Trophoblast cell (in vitro differentiated cells and primary cell): ENCODE measurements at regions not wholly inside any gene's neighbourhood (a gene's known extent, or its start where the extent isn't known, plus 50 kb on each side); places are given as distances from the start of the nearest gene placed in this dataset.

Experiments used
- DNase-seq, 2 donors: peaks; one replicate each; pipeline ENCODE4 v3.0.0-alpha.2; 2016
- H2AFZ ChIP-seq: 2 replicates; pipeline ENCODE4 v1.6.1; 2013; ENCODE audit warnings: low read length, moderate library complexity, mild to moderate bottlenecking; ENCODE audit not compliant: insufficient read depth, poor library complexity
- H2AK5ac ChIP-seq: 2 replicates; pipeline ENCODE4 v1.6.1; 2013; ENCODE audit warnings: mild to moderate bottlenecking, low read length
- H2BK120ac ChIP-seq: 2 replicates; pipeline ENCODE4 v1.6.1; 2013; ENCODE audit warnings: low read length, mild to moderate bottlenecking, moderate library complexity; ENCODE audit not compliant: insufficient read depth, poor library complexity
- H2BK12ac ChIP-seq: 2 replicates; pipeline ENCODE4 v1.6.1; 2013; ENCODE audit warnings: mild to moderate bottlenecking, low read length, moderate library complexity
- H2BK5ac ChIP-seq: 2 replicates; pipeline ENCODE4 v1.6.1; 2013; ENCODE audit warnings: low read length, low read depth, moderate library complexity, mild to moderate bottlenecking; ENCODE audit not compliant: poor library complexity
- H3K14ac ChIP-seq: 2 replicates; pipeline ENCODE4 v1.6.1; 2013; ENCODE audit warnings: mild to moderate bottlenecking, low read length
- H3K18ac ChIP-seq: 2 replicates; pipeline ENCODE4 v1.6.1; 2013; ENCODE audit warnings: mild to moderate bottlenecking, low read length
- H3K23ac ChIP-seq: 2 replicates; pipeline ENCODE4 v1.6.1; 2013; ENCODE audit warnings: low read length
- H3K27ac ChIP-seq: 2 replicates; pipeline ENCODE4 v1.5.1; 2013; ENCODE audit warnings: low read depth, mild to moderate bottlenecking, inconsistent platforms, low read length, moderate library complexity
- H3K27me3 ChIP-seq: 2 replicates; pipeline ENCODE4 v1.6.1; 2013; ENCODE audit warnings: inconsistent platforms, mild to moderate bottlenecking, low read length, moderate library complexity; ENCODE audit not compliant: insufficient read depth
- H3K36me3 ChIP-seq, 2 experiments: 1 replicate in 1 of 2; 2 replicates in 1 of 2; pipeline ENCODE4 v1.6.1; 2013; ENCODE audit warnings: low read length in 2 of 2, mild to moderate bottlenecking in 2 of 2, moderate library complexity in 1 of 2; ENCODE audit not compliant: insufficient read depth in 2 of 2, control insufficient read depth in 1 of 2
- H3K4ac ChIP-seq: 2 replicates; pipeline ENCODE4 v1.6.1; 2013; ENCODE audit warnings: low read depth, mild to moderate bottlenecking, low read length, moderate library complexity
- H3K4me1 ChIP-seq, 2 experiments: 1 replicate in 1 of 2; 2 replicates in 1 of 2; pipeline ENCODE4 v1.6.1; 2013; ENCODE audit warnings: low read length in 2 of 2, mild to moderate bottlenecking in 2 of 2, moderate library complexity in 1 of 2; ENCODE audit not compliant: insufficient read depth in 2 of 2, control insufficient read depth in 1 of 2
- H3K4me2 ChIP-seq: 2 replicates; pipeline ENCODE4 v1.6.1; 2013; ENCODE audit warnings: inconsistent platforms, mild to moderate bottlenecking, low read length, moderate library complexity
- H3K4me3 ChIP-seq: 2 replicates; pipeline ENCODE4 v1.5.1; 2013; ENCODE audit warnings: mild to moderate bottlenecking, low read depth, low read length, inconsistent platforms
- H3K79me1 ChIP-seq: one replicate; pipeline ENCODE4 v1.6.1; 2013; ENCODE audit warnings: low read length
- H3K79me2 ChIP-seq: 2 replicates; pipeline ENCODE4 v1.6.1; 2013; ENCODE audit warnings: low read length, mild to moderate bottlenecking; ENCODE audit not compliant: control insufficient read depth, insufficient read depth, poor library complexity
- H3K9ac ChIP-seq: 2 replicates; pipeline ENCODE4 v1.6.1; 2013; ENCODE audit warnings: mild to moderate bottlenecking, low read length
- H3K9me3 ChIP-seq: 2 replicates; pipeline ENCODE4 v1.6.1; 2013; ENCODE audit warnings: low read depth, mild to moderate bottlenecking, control low read depth, inconsistent platforms, low read length; ENCODE audit not compliant: insufficient read depth
- H4K12ac ChIP-seq: 2 replicates; pipeline ENCODE4 v1.6.1; 2013; ENCODE audit warnings: low read depth, mild to moderate bottlenecking, low read length, moderate library complexity
- H4K8ac ChIP-seq: 2 replicates; pipeline ENCODE4 v1.6.1; 2013; ENCODE audit warnings: low read depth, mild to moderate bottlenecking, low read length, moderate library complexity
- H4K91ac ChIP-seq: one replicate; pipeline ENCODE4 v1.6.1; 2013; ENCODE audit warnings: low read depth, mild to moderate bottlenecking, low read length, moderate library complexity
- WGBS: extraction: QIAGEN DNeasy Blood & Tissue Kit; methylation state at CpG from one replicate; pipeline ENCODE4 v1.1.7; 2013; ENCODE audit warnings: missing lambda C conversion rate; ENCODE audit not compliant: insufficient read length, insufficient coverage; ENCODE audit errors: extremely low coverage; 5-methylcytosine and 5-hydroxymethylcytosine counted together

- Histone ChIP-seq H3K14ac (no peak overlapping the region), H2BK120ac (no peak overlapping the region), H3K36me3 (no peaks in the 10 kb centered on the region), H3K27ac (no peak overlapping the region), H3K9ac (no peak overlapping the region), H3K4me1 (no peaks in the 10 kb centered on the region), H3K4me2 (no peak overlapping the region), H2AFZ (no peak overlapping the region), H4K12ac (no peak overlapping the region), H4K91ac (no peak overlapping the region), H3K4ac (no peak overlapping the region), H2BK5ac (no peak overlapping the region), H3K9me3 (peaks cover 2% of the 10 kb centered on the region), H3K27me3 (no peaks in the 10 kb centered on the region), H2AK5ac (no peak overlapping the region), H4K8ac (no peak overlapping the region), H3K79me1 (no peaks in the 10 kb centered on the region), H3K79me2 (no peaks in the 10 kb centered on the region), H2BK12ac (no peak overlapping the region), H3K23ac (no peak overlapping the region), H3K4me3 (no peak overlapping the region), H3K18ac (no peak overlapping the region)
- WGBS, result no CpG with 5 or more reads among the region's 5 CpGs
- no peak for DNase-seq
Observed at GRCh38 chr20:5486377-5487054, 124.3 kb downstream of the GPCPD1 start.

- no peak overlapping the region for H2BK5ac ChIP-seq
- no peak overlapping the region for H3K18ac ChIP-seq
- H3K4me2 ChIP-seq, result no peak overlapping the region
- no peak overlapping the region for H4K8ac ChIP-seq
- peaks cover 2% of the 10 kb centered on the region for H3K9me3 ChIP-seq
- no peaks in the 10 kb centered on the region for H3K79me2 ChIP-seq
- H3K4me1 ChIP-seq, result no peaks in the 10 kb centered on the region
- WGBS, result no CpG with 5 or more reads among the region's 8 CpGs
- H2AFZ ChIP-seq, result no peak overlapping the region
- H2AK5ac ChIP-seq, result no peak overlapping the region
- H4K91ac ChIP-seq, result no peak overlapping the region
- H3K27me3 ChIP-seq, result no peaks in the 10 kb centered on the region
- H3K9ac ChIP-seq, result no peak overlapping the region
- no peak overlapping the region for H3K27ac ChIP-seq
- no peak overlapping the region for H4K12ac ChIP-seq
- no peak overlapping the region for H3K4me3 ChIP-seq
- H2BK120ac ChIP-seq, result no peak overlapping the region
- no peak overlapping the region for H3K4ac ChIP-seq
- no peak overlapping the region for H2BK12ac ChIP-seq
- H3K79me1 ChIP-seq, result no peaks in the 10 kb centered on the region
- no peak overlapping the region for H3K14ac ChIP-seq
- no peaks in the 10 kb centered on the region for H3K36me3 ChIP-seq
- DNase-seq, result no peak
- H3K23ac ChIP-seq, result no peak overlapping the region
Observed at GRCh38 chr20:5484926-5485325, 125.9 kb downstream of the GPCPD1 start.

GRCh38 chr20:5484346-5484745 is 126.5 kb downstream of the GPCPD1 start:
- no peak overlapping the region for H3K14ac ChIP-seq
- no CpG with 5 or more reads among the region's 6 CpGs for WGBS
- no peak overlapping the region for H3K18ac ChIP-seq
- no peaks in the 10 kb centered on the region for H3K79me2 ChIP-seq
- H2BK120ac ChIP-seq, result no peak overlapping the region
- no peak overlapping the region for H4K12ac ChIP-seq
- H4K8ac ChIP-seq, result no peak overlapping the region
- H2BK12ac ChIP-seq, result no peak overlapping the region
- DNase-seq, result no peak
- no peaks in the 10 kb centered on the region for H3K79me1 ChIP-seq
- H3K27me3 ChIP-seq, result no peaks in the 10 kb centered on the region
- no peaks in the 10 kb centered on the region for H3K36me3 ChIP-seq
- no peak overlapping the region for H3K23ac ChIP-seq
- no peak overlapping the region for H4K91ac ChIP-seq
- no peak overlapping the region for H3K4ac ChIP-seq
- H3K27ac ChIP-seq, result no peak overlapping the region
- H2AFZ ChIP-seq, result no peak overlapping the region
- no peaks in the 10 kb centered on the region for H3K4me1 ChIP-seq
- H2AK5ac ChIP-seq, result no peak overlapping the region
- peaks cover 2% of the 10 kb centered on the region for H3K9me3 ChIP-seq
- H3K4me3 ChIP-seq, result no peak overlapping the region
- no peak overlapping the region for H3K4me2 ChIP-seq
- no peak overlapping the region for H2BK5ac ChIP-seq
- H3K9ac ChIP-seq, result no peak overlapping the region

DNA sequence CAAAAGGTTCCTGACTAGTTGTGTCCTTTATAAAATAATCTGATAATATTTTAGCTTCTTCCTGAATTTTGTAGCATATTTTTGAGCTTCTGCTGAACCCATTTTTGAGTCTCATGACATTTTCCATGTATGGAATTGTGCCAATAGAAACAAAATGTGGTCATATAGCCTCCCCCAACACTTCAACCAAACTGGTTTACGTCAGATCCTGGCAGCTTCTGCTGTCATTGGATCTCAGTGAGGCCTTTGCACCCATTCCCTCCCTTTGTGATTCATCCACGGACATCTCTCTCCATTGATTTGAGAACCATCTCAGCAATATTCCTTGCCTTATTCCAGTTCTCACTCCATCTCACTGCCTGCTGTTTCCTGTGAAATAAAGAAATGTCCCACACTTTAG is 128.0 kb downstream of the GPCPD1 start:
- no peak overlapping the region for H4K12ac ChIP-seq
- no peaks in the 10 kb centered on the region for H3K9me3 ChIP-seq
- H2AK5ac ChIP-seq, result no peak overlapping the region

More for the DNA sequence above, 128.0 kb downstream of the GPCPD1 start:
- no peak overlapping the region for H3K18ac ChIP-seq
- H3K14ac ChIP-seq, result no peak overlapping the region
- H2BK120ac ChIP-seq, result no peak overlapping the region
- H2BK5ac ChIP-seq, result no peak overlapping the region
- no peak overlapping the region for H3K4me3 ChIP-seq
- H2AFZ ChIP-seq, result no peak overlapping the region
- no peaks in the 10 kb centered on the region for H3K4me1 ChIP-seq
- no peak overlapping the region for H4K91ac ChIP-seq
- H3K79me1 ChIP-seq, result no peaks in the 10 kb centered on the region
- H3K27ac ChIP-seq, result no peak overlapping the region
- H3K23ac ChIP-seq, result no peak overlapping the region
- H3K4me2 ChIP-seq, result no peak overlapping the region
- no peak overlapping the region for H3K4ac ChIP-seq
- no peaks in the 10 kb centered on the region for H3K79me2 ChIP-seq
- H3K9ac ChIP-seq, result no peak overlapping the region
- H2BK12ac ChIP-seq, result no peak overlapping the region
- no peak overlapping the region for H4K8ac ChIP-seq
- no CpG with 5 or more reads among the region's 2 CpGs for WGBS
- H3K36me3 ChIP-seq, result no peaks in the 10 kb centered on the region
- no peak for DNase-seq
- H3K27me3 ChIP-seq, result no peaks in the 10 kb centered on the region
